Liver (tissue), 3 donors: ENCODE measurements at regions not wholly inside any gene's neighbourhood (a gene's known extent, or its start where the extent isn't known, plus 50 kb on each side); places are given as distances from the start of the nearest gene placed in this dataset.

Experiments
- CTCF ChIP-seq: fragments of 150-350 bp; IDR thresholded peaks from 2 replicates; pipeline ENCODE4 v1.5.1; 2017; ENCODE audit warnings: improper control_type of control experiment, low read depth, low read length; ENCODE audit not compliant: missing input control
- HNF4A ChIP-seq, 2 donors: conservative IDR thresholded peaks; 2 replicates each; pipeline ENCODE4 v1.6.1; 2016; ENCODE audit warnings: antibody characterized with exemption in 2 of 2, mild to moderate bottlenecking in 2 of 2
- MAX ChIP-seq: IDR thresholded peaks from 2 replicates; pipeline ENCODE4 v1.6.1; 2016; ENCODE audit warnings: antibody characterized with exemption
- RXRA ChIP-seq, 2 donors: IDR thresholded peaks; 2 replicates each; pipeline ENCODE4 v1.6.1; 2017 to 2018; ENCODE audit warnings: antibody characterized with exemption in 2 of 2, mild to moderate bottlenecking in 1 of 2
- SP1 ChIP-seq: IDR thresholded peaks from 2 replicates; pipeline ENCODE4 v1.6.1; 2018; ENCODE audit warnings: antibody characterized with exemption, mild to moderate bottlenecking
- YY1 ChIP-seq: IDR thresholded peaks from 2 replicates; pipeline ENCODE4 v1.6.1; 2016; ENCODE audit warnings: antibody characterized with exemption, mild to moderate bottlenecking
- TF ChIP-seq, protein P1 (sequence below): IDR thresholded peaks from 2 replicates; pipeline ENCODE4 v1.6.1; 2016; ENCODE audit warnings: antibody characterized with exemption
- TF ChIP-seq, protein P2 (sequence below): IDR thresholded peaks from 2 replicates; pipeline ENCODE4 v1.6.1; 2016; ENCODE audit warnings: antibody characterized with exemption
- TF ChIP-seq, protein P3 (sequence below): IDR thresholded peaks from 2 replicates; pipeline ENCODE4 v1.6.1; 2016; ENCODE audit warnings: antibody characterized with exemption, mild to moderate bottlenecking
- donor health status: healthy.
- donor health status: healthy.

DNA sequence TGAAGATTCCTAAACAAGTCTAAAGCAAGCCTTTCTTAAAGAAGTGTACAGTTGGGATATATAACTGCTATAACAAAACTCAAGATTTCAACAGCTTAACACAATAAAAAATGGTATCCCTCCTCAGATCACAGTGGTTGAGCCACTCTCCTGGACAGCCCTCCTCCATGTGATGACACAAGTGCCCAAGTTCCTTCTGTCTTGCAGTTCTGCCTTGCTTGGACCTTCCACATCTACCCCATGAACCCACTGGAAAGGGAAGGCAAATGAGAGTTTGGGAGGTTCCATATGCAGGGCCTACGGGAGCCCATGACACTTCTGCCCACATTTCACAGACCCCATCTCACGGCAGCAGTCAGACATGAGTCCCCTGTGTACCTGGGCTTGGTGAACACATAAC lies 659.2 kb downstream of the UQCRFS1 start:
- TF ChIP-seq CTCF = no peak
- TF ChIP-seq, protein P1, sequence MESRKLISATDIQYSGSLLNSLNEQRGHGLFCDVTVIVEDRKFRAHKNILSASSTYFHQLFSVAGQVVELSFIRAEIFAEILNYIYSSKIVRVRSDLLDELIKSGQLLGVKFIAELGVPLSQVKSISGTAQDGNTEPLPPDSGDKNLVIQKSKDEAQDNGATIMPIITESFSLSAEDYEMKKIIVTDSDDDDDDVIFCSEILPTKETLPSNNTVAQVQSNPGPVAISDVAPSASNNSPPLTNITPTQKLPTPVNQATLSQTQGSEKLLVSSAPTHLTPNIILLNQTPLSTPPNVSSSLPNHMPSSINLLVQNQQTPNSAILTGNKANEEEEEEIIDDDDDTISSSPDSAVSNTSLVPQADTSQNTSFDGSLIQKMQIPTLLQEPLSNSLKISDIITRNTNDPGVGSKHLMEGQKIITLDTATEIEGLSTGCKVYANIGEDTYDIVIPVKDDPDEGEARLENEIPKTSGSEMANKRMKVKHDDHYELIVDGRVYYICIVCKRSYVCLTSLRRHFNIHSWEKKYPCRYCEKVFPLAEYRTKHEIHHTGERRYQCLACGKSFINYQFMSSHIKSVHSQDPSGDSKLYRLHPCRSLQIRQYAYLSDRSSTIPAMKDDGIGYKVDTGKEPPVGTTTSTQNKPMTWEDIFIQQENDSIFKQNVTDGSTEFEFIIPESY = no peak
- TF ChIP-seq, protein P2, sequence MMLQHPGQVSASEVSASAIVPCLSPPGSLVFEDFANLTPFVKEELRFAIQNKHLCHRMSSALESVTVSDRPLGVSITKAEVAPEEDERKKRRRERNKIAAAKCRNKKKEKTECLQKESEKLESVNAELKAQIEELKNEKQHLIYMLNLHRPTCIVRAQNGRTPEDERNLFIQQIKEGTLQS = no peak
- TF ChIP-seq MAX = no peak
- TF ChIP-seq, protein P3, sequence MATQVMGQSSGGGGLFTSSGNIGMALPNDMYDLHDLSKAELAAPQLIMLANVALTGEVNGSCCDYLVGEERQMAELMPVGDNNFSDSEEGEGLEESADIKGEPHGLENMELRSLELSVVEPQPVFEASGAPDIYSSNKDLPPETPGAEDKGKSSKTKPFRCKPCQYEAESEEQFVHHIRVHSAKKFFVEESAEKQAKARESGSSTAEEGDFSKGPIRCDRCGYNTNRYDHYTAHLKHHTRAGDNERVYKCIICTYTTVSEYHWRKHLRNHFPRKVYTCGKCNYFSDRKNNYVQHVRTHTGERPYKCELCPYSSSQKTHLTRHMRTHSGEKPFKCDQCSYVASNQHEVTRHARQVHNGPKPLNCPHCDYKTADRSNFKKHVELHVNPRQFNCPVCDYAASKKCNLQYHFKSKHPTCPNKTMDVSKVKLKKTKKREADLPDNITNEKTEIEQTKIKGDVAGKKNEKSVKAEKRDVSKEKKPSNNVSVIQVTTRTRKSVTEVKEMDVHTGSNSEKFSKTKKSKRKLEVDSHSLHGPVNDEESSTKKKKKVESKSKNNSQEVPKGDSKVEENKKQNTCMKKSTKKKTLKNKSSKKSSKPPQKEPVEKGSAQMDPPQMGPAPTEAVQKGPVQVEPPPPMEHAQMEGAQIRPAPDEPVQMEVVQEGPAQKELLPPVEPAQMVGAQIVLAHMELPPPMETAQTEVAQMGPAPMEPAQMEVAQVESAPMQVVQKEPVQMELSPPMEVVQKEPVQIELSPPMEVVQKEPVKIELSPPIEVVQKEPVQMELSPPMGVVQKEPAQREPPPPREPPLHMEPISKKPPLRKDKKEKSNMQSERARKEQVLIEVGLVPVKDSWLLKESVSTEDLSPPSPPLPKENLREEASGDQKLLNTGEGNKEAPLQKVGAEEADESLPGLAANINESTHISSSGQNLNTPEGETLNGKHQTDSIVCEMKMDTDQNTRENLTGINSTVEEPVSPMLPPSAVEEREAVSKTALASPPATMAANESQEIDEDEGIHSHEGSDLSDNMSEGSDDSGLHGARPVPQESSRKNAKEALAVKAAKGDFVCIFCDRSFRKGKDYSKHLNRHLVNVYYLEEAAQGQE = no peak
- no peak for TF ChIP-seq YY1
- TF ChIP-seq SP1 = no peak
- TF ChIP-seq HNF4A (conservative IDR thresholded peaks at IDR 0.05) = no peak
- no peak for TF ChIP-seq RXRA (IDR thresholded peaks at IDR 0.05)
